ENCODE measurements at regions not wholly inside any gene's neighbourhood (a gene's known extent, or its start where the extent isn't known, plus 50 kb on each side); places are given as distances from the start of the nearest gene placed in this dataset.

GRCh38 chr5:57550132-57550531 is 67.5 kb upstream of the ACTBL2 start:
- H3K4me1 ChIP-seq, result no peaks in the 10 kb centered on the region
- ATAC-seq, result no peak
- H3K36me3 ChIP-seq (replicated peaks in 1 of 2; ENCODE audit: insufficient read depth in 1 of 2, low read depth in 2 of 2), result no peaks in the 10 kb centered on the region
- no peaks in the 10 kb centered on the region for H3K9me3 ChIP-seq
- H3K27me3 ChIP-seq, result no peaks in the 10 kb centered on the region
- TF ChIP-seq POLR2A (IDR thresholded peaks at IDR 0.05) (no peak), CTCF (IDR thresholded peaks at IDR 0.05) (no peak)
- WGBS, 2 donors, result 77 to 90% methylated on average over 2 to 6 of the region's 6 CpGs
- DNase-seq, result no peak
- H3K4me3 ChIP-seq, result no peak overlapping the region
- H3K27ac ChIP-seq, result no peak overlapping the region
- intact Hi-C loops (cut with DNase I), result no loop called here

GRCh38 chr5:57549566-57549965 is 67.0 kb upstream of the ACTBL2 start:
- DNase-seq (no peak), ATAC-seq (no peak)
- no peak overlapping the region for H3K27ac ChIP-seq
- no peaks in the 10 kb centered on the region for H3K36me3 ChIP-seq (replicated peaks in 1 of 2; ENCODE audit: insufficient read depth in 1 of 2, low read depth in 2 of 2)
- TF ChIP-seq CTCF (IDR thresholded peaks at IDR 0.05) (no peak), POLR2A (IDR thresholded peaks at IDR 0.05) (no peak)
- H3K4me1 ChIP-seq, result no peaks in the 10 kb centered on the region
- H3K4me3 ChIP-seq, result no peak overlapping the region
- intact Hi-C loops (cut with DNase I), result no loop called here
- no peaks in the 10 kb centered on the region for H3K9me3 ChIP-seq
- no peaks in the 10 kb centered on the region for H3K27me3 ChIP-seq

- TF ChIP-seq CTCF (IDR thresholded peaks at IDR 0.05), result no peak
- no peak for TF ChIP-seq POLR2A (IDR thresholded peaks at IDR 0.05)
- no peaks in the 10 kb centered on the region for H3K9me3 ChIP-seq
- H3K27ac ChIP-seq, result no peak overlapping the region
- WGBS, 2 donors, result 84 to 89% methylated on average over 2 of the region's 2 CpGs
- H3K27me3 ChIP-seq, result no peaks in the 10 kb centered on the region
- intact Hi-C loops (cut with DNase I), result no loop called here
- H3K4me1 ChIP-seq, result no peaks in the 10 kb centered on the region
- H3K4me3 ChIP-seq, result no peak overlapping the region
- DNase-seq (no peak), ATAC-seq (no peak)
- H3K36me3 ChIP-seq (replicated peaks in 1 of 2; ENCODE audit: insufficient read depth in 1 of 2, low read depth in 2 of 2), result no peaks in the 10 kb centered on the region
These were observed 58.2 kb upstream of the ACTBL2 start for GRCh38 chr5:57540823-57541222.

GRCh38 chr5:57539281-57539701 is 56.7 kb upstream of the ACTBL2 start:
- Histone ChIP-seq H3K27ac (no peak overlapping the region), H3K36me3 (replicated peaks in 1 of 2; ENCODE audit: insufficient read depth in 1 of 2, low read depth in 2 of 2) (no peaks in the 10 kb centered on the region), H3K9me3 (no peaks in the 10 kb centered on the region), H3K27me3 (no peaks in the 10 kb centered on the region), H3K4me1 (no peaks in the 10 kb centered on the region), H3K4me3 (no peak overlapping the region)
- intact Hi-C loops (cut with DNase I), result no loop called here
- DNase-seq, result no peak
- TF ChIP-seq CTCF (IDR thresholded peaks at IDR 0.05) (no peak), POLR2A (IDR thresholded peaks at IDR 0.05) (no peak)
- 59 to 78% methylated on average over 3 of the region's 3 CpGs for WGBS, 2 donors
- no peak for ATAC-seq

DNA sequence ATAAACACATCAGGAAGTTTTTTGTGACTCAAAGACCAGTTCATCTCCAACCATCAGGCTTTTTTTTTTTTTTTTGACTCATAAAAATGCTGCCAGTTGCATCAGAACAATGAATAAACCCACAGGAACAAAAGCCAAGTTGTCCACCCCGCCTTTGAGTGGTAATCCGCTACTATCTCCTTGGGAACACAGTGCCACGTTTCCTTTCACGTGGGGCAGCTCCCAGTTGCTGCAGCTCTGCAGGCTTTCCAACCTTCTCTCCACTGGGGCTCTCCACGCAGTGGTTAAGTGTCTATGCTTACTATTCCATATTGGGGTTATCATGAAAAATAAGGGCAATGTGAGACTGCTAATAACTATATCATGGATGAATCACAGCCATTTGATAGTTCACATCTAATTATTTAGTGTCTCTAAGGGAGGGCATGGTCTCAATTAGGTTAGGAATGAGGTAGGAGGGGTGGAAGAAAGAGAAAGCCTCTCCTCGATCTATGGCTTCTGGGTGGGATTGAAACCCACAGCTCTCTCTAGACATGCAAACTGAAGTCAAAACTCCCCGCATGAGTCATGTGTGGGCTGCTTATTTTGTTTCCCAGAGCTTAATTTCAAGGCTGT is 55.8 kb upstream of the ACTBL2 start:
- Histone ChIP-seq H3K4me3 (no peak overlapping the region), H3K4me1 (no peaks in the 10 kb centered on the region), H3K9me3 (no peaks in the 10 kb centered on the region), H3K36me3 (replicated peaks in 1 of 2; ENCODE audit: insufficient read depth in 1 of 2, low read depth in 2 of 2) (no peaks in the 10 kb centered on the region), H3K27me3 (no peaks in the 10 kb centered on the region), H3K27ac (no peak overlapping the region)
- TF ChIP-seq CTCF (IDR thresholded peaks at IDR 0.05) (no peak), POLR2A (IDR thresholded peaks at IDR 0.05) (no peak)
- ATAC-seq (no peak), DNase-seq (no peak)
- intact Hi-C loops (cut with DNase I), result no loop called here
- 69% methylated on average over 7 of the region's 7 CpGs for WGBS, 2 donors
